Activated CD4-positive, alpha-beta T cell treated with anti-CD3 and anti-CD28 coated beads, Interleukin-2, amount 50 U/mL, for 48 hours (primary cell): ENCODE measurements at regions not wholly inside any gene's neighbourhood (a gene's known extent, or its start where the extent isn't known, plus 50 kb on each side); places are given as distances from the start of the nearest gene placed in this dataset.
"Not testable (repeated sequence)": the region's sequence is repeated elsewhere in the genome, so short reads cannot be mapped to it uniquely, and the experiment has no call there.

Experiments used
- DNase-seq, 2 experiments: peaks; one replicate each; pipeline ENCODE4 v3.0.0-alpha.2; 2020

- DNase-seq = no peak
Observed at GRCh38 chr15:95734422-95735316, 595.8 kb upstream of the NR2F2 start.

- DNase-seq = no peak
Observed at GRCh38 chr15:95737060-95737459, 593.4 kb upstream of the NR2F2 start.

GRCh38 chr15:95739131-95739530 lies 591.4 kb upstream of the NR2F2 start:
- no peak for DNase-seq

- no peak for DNase-seq
Observed at GRCh38 chr15:95741830-95742229, 588.7 kb upstream of the NR2F2 start.

GRCh38 chr15:95742256-95742655 lies 588.2 kb upstream of the NR2F2 start:
- no peak for DNase-seq

GRCh38 chr15:95742836-95743235 lies 587.7 kb upstream of the NR2F2 start:
- no peak for DNase-seq

GRCh38 chr15:95757171-95757570 lies 573.3 kb upstream of the NR2F2 start:
- DNase-seq = no peak

GRCh38 chr15:95758451-95758850 lies 572.0 kb upstream of the NR2F2 start:
- no peak for DNase-seq

GRCh38 chr15:95758851-95759250 lies 571.6 kb upstream of the NR2F2 start:
- DNase-seq = no peak

- no peak for DNase-seq
Observed at GRCh38 chr15:95760508-95760907, 570.0 kb upstream of the NR2F2 start.

- no peak for DNase-seq
Observed at GRCh38 chr15:95761501-95762165, 568.9 kb upstream of the NR2F2 start.

GRCh38 chr15:95763426-95763825 lies 567.1 kb upstream of the NR2F2 start:
- no peak for DNase-seq

- DNase-seq = no peak
Observed at GRCh38 chr15:95765161-95765560, 565.3 kb upstream of the NR2F2 start.

- no peak for DNase-seq
Observed at GRCh38 chr15:95770196-95770595, 560.3 kb upstream of the NR2F2 start.

GRCh38 chr15:95772982-95773381 lies 557.5 kb upstream of the NR2F2 start:
- no peak for DNase-seq

GRCh38 chr15:95784508-95784907 lies 546.0 kb upstream of the NR2F2 start:
- no peak for DNase-seq

GRCh38 chr15:95785276-95785675 lies 545.2 kb upstream of the NR2F2 start:
- DNase-seq = not testable (repeated sequence)

- no peak for DNase-seq
Observed at GRCh38 chr15:95793231-95793630, 537.3 kb upstream of the NR2F2 start.

- no peak for DNase-seq
Observed at GRCh38 chr15:95795386-95795785, 535.1 kb upstream of the NR2F2 start.

- no peak for DNase-seq
Observed at GRCh38 chr15:95799286-95800200, 531.0 kb upstream of the NR2F2 start.

GRCh38 chr15:95804484-95804883 lies 526.0 kb upstream of the NR2F2 start:
- DNase-seq = no peak

GRCh38 chr15:95812491-95812890 lies 518.0 kb upstream of the NR2F2 start:
- DNase-seq = no peak

GRCh38 chr15:95814908-95815307 lies 515.6 kb upstream of the NR2F2 start:
- no peak for DNase-seq
